Thyroid gland (tissue), 4 donors: ENCODE measurements at regions not wholly inside any gene's neighbourhood (a gene's known extent, or its start where the extent isn't known, plus 50 kb on each side); places are given as distances from the start of the nearest gene placed in this dataset.

Source experiments
- POLR2A ChIP-seq, 2 donors: fragments of 450-650 bp; IDR thresholded peaks; one replicate each; pipeline ENCODE4 v1.6.1; 2017; ENCODE audit warnings: antibody characterized with exemption in 2 of 2, mild to moderate bottlenecking in 2 of 2, moderate library complexity in 1 of 2
- TF ChIP-seq, protein P1 (sequence below), 6 experiments: fragments of 200-600 bp in 3 of 6; fragments of 450-650 bp in 3 of 6; sonication (generic) in 3 of 6; IDR thresholded peaks; one replicate each; pipeline ENCODE4 v1.5.1; 2016 to 2019; ENCODE audit warnings: antibody characterized with exemption in 6 of 6, mild to moderate bottlenecking in 2 of 6, inconsistent platforms in 1 of 6, moderate library complexity in 1 of 6

DNA sequence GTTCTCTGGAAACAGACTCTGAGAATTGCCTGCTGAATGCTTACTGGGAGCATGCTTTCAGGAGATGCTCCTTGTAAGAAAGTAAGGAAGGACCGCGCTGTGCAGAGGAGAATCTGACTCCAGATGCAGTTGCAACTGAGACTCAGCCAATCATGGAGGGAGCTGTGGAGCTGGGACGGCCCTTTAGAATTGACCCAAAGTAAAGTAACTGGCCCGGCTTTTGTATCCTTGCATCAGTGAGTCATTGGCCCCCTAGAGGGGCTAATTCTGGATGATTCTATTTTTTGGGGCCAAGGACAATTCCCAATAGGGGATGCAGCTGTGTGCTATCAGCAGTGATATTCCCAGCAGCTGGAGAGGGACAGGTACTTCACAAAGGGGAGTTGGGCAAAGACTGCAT is 170.4 kb downstream of the PTEN start:
- TF ChIP-seq, protein P1, sequence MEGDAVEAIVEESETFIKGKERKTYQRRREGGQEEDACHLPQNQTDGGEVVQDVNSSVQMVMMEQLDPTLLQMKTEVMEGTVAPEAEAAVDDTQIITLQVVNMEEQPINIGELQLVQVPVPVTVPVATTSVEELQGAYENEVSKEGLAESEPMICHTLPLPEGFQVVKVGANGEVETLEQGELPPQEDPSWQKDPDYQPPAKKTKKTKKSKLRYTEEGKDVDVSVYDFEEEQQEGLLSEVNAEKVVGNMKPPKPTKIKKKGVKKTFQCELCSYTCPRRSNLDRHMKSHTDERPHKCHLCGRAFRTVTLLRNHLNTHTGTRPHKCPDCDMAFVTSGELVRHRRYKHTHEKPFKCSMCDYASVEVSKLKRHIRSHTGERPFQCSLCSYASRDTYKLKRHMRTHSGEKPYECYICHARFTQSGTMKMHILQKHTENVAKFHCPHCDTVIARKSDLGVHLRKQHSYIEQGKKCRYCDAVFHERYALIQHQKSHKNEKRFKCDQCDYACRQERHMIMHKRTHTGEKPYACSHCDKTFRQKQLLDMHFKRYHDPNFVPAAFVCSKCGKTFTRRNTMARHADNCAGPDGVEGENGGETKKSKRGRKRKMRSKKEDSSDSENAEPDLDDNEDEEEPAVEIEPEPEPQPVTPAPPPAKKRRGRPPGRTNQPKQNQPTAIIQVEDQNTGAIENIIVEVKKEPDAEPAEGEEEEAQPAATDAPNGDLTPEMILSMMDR (IDR thresholded peaks at IDR 0.05) = no peak
- TF ChIP-seq POLR2A (IDR thresholded peaks at IDR 0.05) = no peak
